Tibial artery (tissue), 4 donors: ENCODE measurements at regions not wholly inside any gene's neighbourhood (a gene's known extent, or its start where the extent isn't known, plus 50 kb on each side); places are given as distances from the start of the nearest gene placed in this dataset.

Experiments
- DNase-seq, 2 donors: peaks; one replicate each; pipeline ENCODE4 v3.0.0-alpha.2; 2019
- H3K27ac ChIP-seq, 2 donors: fragments of 200-600 bp; sonication (generic) in 1 of 2; 1 replicate in 1 of 2; 2 replicates in 1 of 2; pipeline ENCODE4 v1.5.1; 2018 to 2019; ENCODE audit warnings: mild to moderate bottlenecking in 1 of 2
- H3K27me3 ChIP-seq, 2 donors: fragments of 200-600 bp; sonication (generic) in 1 of 2; one replicate each; pipeline versions ENCODE4 v1.5.1 to v1.6.0; 2016 to 2019
- H3K36me3 ChIP-seq, 3 donors: fragments of 200-600 bp; sonication (generic) in 2 of 3; one replicate each; pipeline ENCODE4 v1.5.1; 2016 to 2019; ENCODE audit warnings: mild to moderate bottlenecking in 2 of 3
- H3K4me1 ChIP-seq, 4 donors: fragments of 200-600 bp; sonication (generic) in 2 of 4; 1 replicate in 3 of 4; 2 replicates in 1 of 4; pipeline ENCODE4 v1.5.1; 2016 to 2019
- H3K4me3 ChIP-seq, 2 donors: fragments of 200-600 bp; sonication (generic) in 1 of 2; 1 replicate in 1 of 2; 2 replicates in 1 of 2; pipeline ENCODE4 v1.5.1; 2018 to 2019; ENCODE audit warnings: mild to moderate bottlenecking in 2 of 2
- H3K9me3 ChIP-seq, 3 donors: fragments of 200-600 bp; sonication (generic) in 1 of 3; one replicate each; pipeline ENCODE4 v1.5.1; 2016 to 2019
- intact Hi-C: fragments of 100-400 bp; cut with DNase I; formaldehyde crosslinking; loops from one replicate; pipeline ENCODE4 v1.15.0; 2023; ENCODE audit warnings: low total_unique reads
- TF ChIP-seq, protein P1 (sequence below), 2 experiments: fragments of 200-600 bp in 1 of 2; fragments of 450-650 bp in 1 of 2; IDR thresholded peaks; one replicate each; pipeline ENCODE4 v1.5.1; 2017 to 2019; ENCODE audit warnings: antibody characterized with exemption in 2 of 2, mild to moderate bottlenecking in 1 of 2, moderate library complexity in 1 of 2

DNA sequence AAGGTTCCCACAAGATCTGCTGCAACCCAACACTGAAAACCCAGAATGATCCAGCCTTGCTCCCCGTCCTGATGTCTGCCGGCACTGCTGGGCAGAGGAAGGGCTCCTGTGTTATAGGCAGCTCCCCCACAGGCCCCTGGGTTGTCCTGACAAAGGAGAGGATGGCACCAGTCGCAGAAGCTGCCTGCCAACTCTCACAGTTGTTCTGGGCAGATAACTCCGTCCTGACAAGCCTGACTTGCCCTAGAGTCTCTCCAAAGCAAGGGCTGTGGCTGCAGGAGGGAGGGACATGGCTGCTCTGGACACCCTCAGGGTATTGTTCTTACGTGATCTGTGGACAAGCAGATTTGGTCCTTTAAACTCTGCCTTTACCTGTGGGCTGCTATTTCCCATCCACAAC is 243.8 kb downstream of the CDH26 start:
- Histone ChIP-seq H3K27me3 (no peaks in the 10 kb centered on the region), H3K27ac (no peak overlapping the region), H3K9me3 (peaks cover 0 to 4% (median 0%) of the 10 kb centered on the region in 3 donors), H3K36me3 (no peaks in the 10 kb centered on the region), H3K4me3 (no peak overlapping the region), H3K4me1 (no peaks in the 10 kb centered on the region)
- TF ChIP-seq, protein P1, sequence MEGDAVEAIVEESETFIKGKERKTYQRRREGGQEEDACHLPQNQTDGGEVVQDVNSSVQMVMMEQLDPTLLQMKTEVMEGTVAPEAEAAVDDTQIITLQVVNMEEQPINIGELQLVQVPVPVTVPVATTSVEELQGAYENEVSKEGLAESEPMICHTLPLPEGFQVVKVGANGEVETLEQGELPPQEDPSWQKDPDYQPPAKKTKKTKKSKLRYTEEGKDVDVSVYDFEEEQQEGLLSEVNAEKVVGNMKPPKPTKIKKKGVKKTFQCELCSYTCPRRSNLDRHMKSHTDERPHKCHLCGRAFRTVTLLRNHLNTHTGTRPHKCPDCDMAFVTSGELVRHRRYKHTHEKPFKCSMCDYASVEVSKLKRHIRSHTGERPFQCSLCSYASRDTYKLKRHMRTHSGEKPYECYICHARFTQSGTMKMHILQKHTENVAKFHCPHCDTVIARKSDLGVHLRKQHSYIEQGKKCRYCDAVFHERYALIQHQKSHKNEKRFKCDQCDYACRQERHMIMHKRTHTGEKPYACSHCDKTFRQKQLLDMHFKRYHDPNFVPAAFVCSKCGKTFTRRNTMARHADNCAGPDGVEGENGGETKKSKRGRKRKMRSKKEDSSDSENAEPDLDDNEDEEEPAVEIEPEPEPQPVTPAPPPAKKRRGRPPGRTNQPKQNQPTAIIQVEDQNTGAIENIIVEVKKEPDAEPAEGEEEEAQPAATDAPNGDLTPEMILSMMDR (IDR thresholded peaks at IDR 0.05) = no peak
- intact Hi-C loops = no loop called here
- DNase-seq = no peak

GRCh38 chr20:60203451-60203850 is 245.2 kb downstream of the CDH26 start:
- Histone ChIP-seq H3K9me3 (no peaks in the 10 kb centered on the region), H3K27me3 (no peaks in the 10 kb centered on the region), H3K4me1 (no peaks in the 10 kb centered on the region), H3K36me3 (no peaks in the 10 kb centered on the region), H3K4me3 (no peak overlapping the region), H3K27ac (no peak overlapping the region)
- intact Hi-C loops = no loop called here
- TF ChIP-seq, protein P1 (IDR thresholded peaks at IDR 0.05) = no peak
- no peak for DNase-seq

DNA sequence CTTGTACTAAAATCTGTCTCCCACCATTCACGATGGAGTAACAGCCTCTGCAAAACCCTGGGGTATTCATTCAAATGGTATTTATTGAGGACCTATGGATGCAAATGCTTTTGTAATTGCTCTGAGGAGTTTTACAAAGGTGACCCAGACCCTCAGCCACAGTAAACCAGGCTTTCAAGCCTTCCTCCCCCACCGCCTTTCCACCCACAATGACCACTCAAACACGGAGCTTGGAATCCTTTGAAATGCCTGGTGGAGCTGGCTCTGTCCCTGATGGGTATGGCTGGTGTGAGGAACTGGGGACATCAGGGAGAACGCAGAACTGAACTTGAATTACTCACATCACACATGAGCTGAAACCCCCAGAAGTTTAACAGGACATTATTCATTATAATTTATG is 246.4 kb downstream of the CDH26 start:
- Histone ChIP-seq H3K27me3 (no peaks in the 10 kb centered on the region), H3K9me3 (no peaks in the 10 kb centered on the region), H3K27ac (no peak overlapping the region), H3K4me1 (no peaks in the 10 kb centered on the region), H3K4me3 (no peak overlapping the region), H3K36me3 (no peaks in the 10 kb centered on the region)
- no peak for DNase-seq
- TF ChIP-seq, protein P1 (IDR thresholded peaks at IDR 0.05) = no peak
- intact Hi-C loops = no loop called here

DNA sequence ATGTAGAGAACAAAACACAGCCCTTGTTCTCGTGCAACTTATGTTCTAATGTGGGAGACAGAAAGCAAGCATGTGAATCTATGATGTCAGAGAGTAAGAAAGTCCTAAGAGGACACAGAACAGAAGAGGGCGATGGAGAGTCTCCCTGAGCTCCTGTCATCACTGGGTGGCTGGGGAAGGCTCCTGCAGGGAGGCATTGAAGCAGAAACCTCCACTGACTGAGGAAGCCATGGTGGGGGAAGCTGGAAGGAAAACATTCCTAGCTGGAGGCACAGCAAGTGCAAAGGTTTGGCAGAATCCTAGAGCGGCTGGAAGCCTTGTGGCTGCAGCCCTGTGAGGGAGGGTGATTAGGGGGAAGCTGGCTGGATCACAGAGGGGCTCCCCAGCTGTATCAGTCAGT is 248.0 kb downstream of the CDH26 start:
- Histone ChIP-seq H3K27me3 (no peaks in the 10 kb centered on the region), H3K36me3 (no peaks in the 10 kb centered on the region), H3K4me3 (no peak overlapping the region), H3K4me1 (peaks cover 0 to 3% (median 0%) of the 10 kb centered on the region in 4 donors), H3K9me3 (no peaks in the 10 kb centered on the region), H3K27ac (no peak overlapping the region)
- DNase-seq = no peak
- intact Hi-C loops = no loop called here
- TF ChIP-seq, protein P1 (IDR thresholded peaks at IDR 0.05) = no peak

- H3K27ac ChIP-seq = no peak overlapping the region
- no peak for DNase-seq
- no peak overlapping the region for H3K4me3 ChIP-seq
- H3K36me3 ChIP-seq = no peaks in the 10 kb centered on the region
- TF ChIP-seq, protein P1 (IDR thresholded peaks at IDR 0.05) = no peak
- H3K27me3 ChIP-seq = peaks cover 0 to 2% of the 10 kb centered on the region in 2 donors
- intact Hi-C loops = no loop called here
- H3K9me3 ChIP-seq = no peaks in the 10 kb centered on the region
- H3K4me1 ChIP-seq = peaks cover 0 to 3% (median 0%) of the 10 kb centered on the region in 4 donors
Measured at GRCh38 chr20:60209048-60209447, 250.8 kb downstream of the CDH26 start.
